ENCODE measurements at regions not wholly inside any gene's neighbourhood (a gene's known extent, or its start where the extent isn't known, plus 50 kb on each side); places are given as distances from the start of the nearest gene placed in this dataset.
"Not testable (repeated sequence)": the region's sequence is repeated elsewhere in the genome, so short reads cannot be mapped to it uniquely, and the experiment has no call there.

- no peak for DNase-seq
Observed at GRCh38 chr6:19571176-19571575, 266.0 kb upstream of the ID4 start.

- DNase-seq = no peak
Observed at GRCh38 chr6:19578481-19578880, 258.7 kb upstream of the ID4 start.

GRCh38 chr6:19584207-19584606 is 253.0 kb upstream of the ID4 start:
- not testable (repeated sequence) for DNase-seq

GRCh38 chr6:19587238-19587942 is 249.8 kb upstream of the ID4 start:
- no peak for DNase-seq

GRCh38 chr6:19590501-19591131 is 246.6 kb upstream of the ID4 start:
- DNase-seq = no peak

GRCh38 chr6:19597809-19598320 is 239.3 kb upstream of the ID4 start:
- no peak for DNase-seq

GRCh38 chr6:19599796-19600464 is 237.2 kb upstream of the ID4 start:
- DNase-seq = no peak

GRCh38 chr6:19602434-19603013 is 234.6 kb upstream of the ID4 start:
- no peak for DNase-seq

- DNase-seq = no peak
Observed at GRCh38 chr6:19603721-19604120, 233.4 kb upstream of the ID4 start.

GRCh38 chr6:19605624-19606023 is 231.5 kb upstream of the ID4 start:
- no peak for DNase-seq

GRCh38 chr6:19608546-19608945 is 228.6 kb upstream of the ID4 start:
- no peak for DNase-seq

GRCh38 chr6:19609972-19610641 is 227.1 kb upstream of the ID4 start:
- DNase-seq = no peak

GRCh38 chr6:19612672-19613466 is 224.3 kb upstream of the ID4 start:
- not testable (repeated sequence) for DNase-seq

GRCh38 chr6:19613678-19614077 is 223.5 kb upstream of the ID4 start:
- DNase-seq = no peak

GRCh38 chr6:19616022-19616421 is 221.1 kb upstream of the ID4 start:
- no peak for DNase-seq

GRCh38 chr6:19632230-19632629 is 204.9 kb upstream of the ID4 start:
- DNase-seq = no peak

- DNase-seq = no peak
Observed at GRCh38 chr6:19632786-19633185, 204.4 kb upstream of the ID4 start.

GRCh38 chr6:19635728-19636127 is 201.4 kb upstream of the ID4 start:
- DNase-seq = no peak

- DNase-seq = no peak
Observed at GRCh38 chr6:19637010-19637409, 200.2 kb upstream of the ID4 start.

- DNase-seq = no peak
Observed at GRCh38 chr6:19638931-19639330, 198.2 kb upstream of the ID4 start.

GRCh38 chr6:19643287-19643686 is 193.9 kb upstream of the ID4 start:
- DNase-seq = no peak

GRCh38 chr6:19643713-19644112 is 193.5 kb upstream of the ID4 start:
- no peak for DNase-seq
